Kidney (tissue), 13 donors: ENCODE measurements at regions not wholly inside any gene's neighbourhood (a gene's known extent, or its start where the extent isn't known, plus 50 kb on each side); places are given as distances from the start of the nearest gene placed in this dataset.
A peak's percentile ranks its signal among the peaks of the same experiment; 100 is the strongest.

ENCODE experiments used
- DNase-seq, 5 donors: peaks; one replicate each; pipeline ENCODE4 v3.0.0-alpha.2; 2013 to 2020
- FAIRE-seq: peaks from 2 replicates; lab custom pipeline; 2012; peaks lifted over from hg19 to GRCh38; lab: Jason Lieb, UNC
- H3K27ac ChIP-seq, 2 donors: one replicate each; pipeline ENCODE4 v1.7.0; 2013; ENCODE audit warnings: low read depth in 2 of 2, low read length in 2 of 2, inconsistent platforms in 1 of 2
- H3K27me3 ChIP-seq: one replicate; pipeline ENCODE4 v1.7.1; 2013; ENCODE audit warnings: low read length, inconsistent platforms; ENCODE audit not compliant: control insufficient read depth, insufficient read depth
- H3K36me3 ChIP-seq, 3 donors: one replicate each; pipeline versions ENCODE4 v1.7.0 to v1.7.1; 2013; ENCODE audit warnings: low read length in 3 of 3, control low read depth in 1 of 3, inconsistent platforms in 1 of 3; ENCODE audit not compliant: insufficient read depth in 3 of 3, control insufficient read depth in 2 of 3
- H3K4me1 ChIP-seq, 3 donors: one replicate each; pipeline versions ENCODE4 v1.7.0 to v1.7.1; 2013; ENCODE audit warnings: low read length in 3 of 3, inconsistent platforms in 1 of 3, low read depth in 1 of 3; ENCODE audit not compliant: control insufficient read depth in 2 of 3, insufficient read depth in 2 of 3
- H3K4me3 ChIP-seq, 3 donors: one replicate each; pipeline versions ENCODE4 v1.7.0 to v1.8.1; 2013; ENCODE audit warnings: low read length in 3 of 3, control low read depth in 1 of 3, inconsistent platforms in 1 of 3
- H3K9ac ChIP-seq, 3 donors: one replicate each; pipeline versions ENCODE4 v1.7.0 to v1.7.1; 2013; ENCODE audit warnings: low read length in 3 of 3, control low read depth in 1 of 3, inconsistent platforms in 1 of 3
- H3K9me3 ChIP-seq, 3 donors: one replicate each; pipeline versions ENCODE4 v1.7.0 to v1.7.1; 2013; ENCODE audit warnings: low read length in 3 of 3, control low read depth in 1 of 3, inconsistent platforms in 1 of 3; ENCODE audit not compliant: control insufficient read depth in 2 of 3, insufficient read depth in 1 of 3
- CTCF ChIP-seq: IDR thresholded peaks from 3 replicates; pipeline ENCODE4 v1.5.1; 2012; ENCODE audit warnings: mild to moderate bottlenecking, moderate library complexity, borderline replicate concordance; ENCODE audit not compliant: insufficient read depth; ENCODE audit errors: extremely low read depth
- intact Hi-C: fragments of 100-400 bp; cut with DNase I; formaldehyde crosslinking; loops from one replicate; pipeline ENCODE4 v1.11.1; 2022
- donor health status: control.
- donor health status: control.
- donor health status: control.
- donor health status: control.
- donor health status: control.
- donor health status: DM: yes; HTN: yes; CAD: no.
- donor health status: Normal renal cell carcinoma (clear cell type).

- no peak for TF ChIP-seq CTCF
- H3K9me3 ChIP-seq = no peaks in the 10 kb centered on the region
- no peak overlapping the region for H3K27ac ChIP-seq
- DNase-seq (no peak), FAIRE-seq (no peak)
- H3K9ac ChIP-seq = no peak overlapping the region
- H3K4me3 ChIP-seq = no peak overlapping the region
- no peaks in the 10 kb centered on the region for H3K36me3 ChIP-seq
- peaks cover 0 to 2% (median 0%) of the 10 kb centered on the region in 3 donors for H3K4me1 ChIP-seq
- H3K27me3 ChIP-seq = no peaks in the 10 kb centered on the region
- intact Hi-C loops = loop anchor here (10.0 kb wide), 1 partner anchor 153 kb away; no protein-coding TSS in a partner anchor
Observed at GRCh38 chr12:91327889-91328288, 145.3 kb upstream of the DCN start.

- H3K4me1 ChIP-seq = peaks cover 0 to 2% (median 0%) of the 10 kb centered on the region in 3 donors
Observed at GRCh38 chr12:91327131-91327530, 144.5 kb upstream of the DCN start.

GRCh38 chr12:91326058-91327027, 143.7 kb upstream of the DCN start:
- DNase-seq (peak in 3 of 5 donors; percentile 29 to 82 (median 80)), FAIRE-seq (peak; percentile 57)
- no peak overlapping the region for H3K27ac ChIP-seq
- no peaks in the 10 kb centered on the region for H3K9me3 ChIP-seq
- H3K36me3 ChIP-seq = no peaks in the 10 kb centered on the region
- peak; percentile 55 for TF ChIP-seq CTCF
- peaks cover 0 to 2% (median 0%) of the 10 kb centered on the region in 3 donors for H3K4me1 ChIP-seq
- H3K4me3 ChIP-seq = no peak overlapping the region
- H3K9ac ChIP-seq = no peak overlapping the region
- intact Hi-C loops = loop anchor here (10.0 kb wide), 1 partner anchor 152 kb away; no protein-coding TSS in a partner anchor
- H3K27me3 ChIP-seq = no peaks in the 10 kb centered on the region

More at GRCh38 chr12:91327131-91327530, 144.5 kb upstream of the DCN start:
- no peak overlapping the region for H3K27ac ChIP-seq
- H3K9me3 ChIP-seq = no peaks in the 10 kb centered on the region
- no peak overlapping the region for H3K9ac ChIP-seq
- intact Hi-C loops = loop anchor here (10.0 kb wide), 1 partner anchor 152 kb away; no protein-coding TSS in a partner anchor
- DNase-seq (peak in 2 of 5 donors; percentile 16 to 18), FAIRE-seq (no peak)
- H3K27me3 ChIP-seq = no peaks in the 10 kb centered on the region
- no peak for TF ChIP-seq CTCF
- H3K36me3 ChIP-seq = no peaks in the 10 kb centered on the region
- no peak overlapping the region for H3K4me3 ChIP-seq
